ENCODE measurements at regions not wholly inside any gene's neighbourhood (a gene's known extent, or its start where the extent isn't known, plus 50 kb on each side); places are given as distances from the start of the nearest gene placed in this dataset.
"Not testable (repeated sequence)": the region's sequence is repeated elsewhere in the genome, so short reads cannot be mapped to it uniquely, and the experiment has no call there.

DNA sequence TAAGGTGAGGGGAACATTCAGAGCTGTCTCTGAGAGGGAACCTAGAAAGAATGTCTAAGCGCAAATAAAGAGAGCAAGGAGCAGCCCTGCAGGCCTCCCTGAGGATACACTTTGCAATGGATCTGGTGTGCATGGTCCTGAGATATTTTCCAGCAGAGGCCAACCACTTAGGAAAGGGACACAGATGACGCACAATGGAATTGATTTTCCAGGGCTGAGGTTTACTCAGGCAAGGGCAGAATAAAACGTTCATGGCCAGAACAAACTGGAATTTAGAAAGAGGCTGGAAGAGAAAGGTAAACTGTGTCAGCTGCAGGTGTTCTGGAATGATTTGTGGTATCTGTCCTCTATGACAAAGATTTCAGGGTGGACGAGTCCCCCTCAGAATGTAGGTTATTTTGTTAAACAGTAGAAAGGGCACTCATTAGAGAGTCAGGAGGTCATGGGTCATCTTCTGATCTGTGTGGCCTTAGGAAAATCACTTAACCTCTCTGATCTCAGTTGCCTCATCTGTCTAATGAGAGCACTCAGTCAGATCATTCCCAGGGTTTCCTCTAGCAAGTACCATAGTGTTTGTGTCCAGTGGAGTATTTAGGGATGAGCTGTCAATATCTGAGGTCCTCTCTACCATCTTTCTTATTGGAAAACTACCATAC is 61.8 kb upstream of the PGBD5 start:
- Histone ChIP-seq H3K27me3 (ENCODE audit: insufficient read depth, low read length, poor library complexity) (peaks cover 5% of the 10 kb centered on the region), H3K9ac (ENCODE audit: low read depth, low read length) (no peak overlapping the region), H3K4me3 (ENCODE audit: low read depth in 1 of 2, low read length in 2 of 2) (no peak overlapping the region), H4K20me1 (ENCODE audit: insufficient read depth, low read length) (no peaks in the 10 kb centered on the region), H3K4me1 (ENCODE audit: insufficient read depth, low read length) (no peaks in the 10 kb centered on the region), H3K79me2 (ENCODE audit: insufficient read depth, low read length) (no peaks in the 10 kb centered on the region), H3K9me3 (ENCODE audit: insufficient read depth, low read length, severe bottlenecking) (no peaks in the 10 kb centered on the region), H3K36me3 (ENCODE audit: insufficient read depth, low read length) (no peaks in the 10 kb centered on the region), H3K4me2 (ENCODE audit: insufficient read depth, low read length) (no peak overlapping the region), H2AFZ (ENCODE audit: low read depth, low read length) (no peak overlapping the region), H3K27ac (ENCODE audit: low read length) (no peak overlapping the region)
- TF ChIP-seq, protein P1, sequence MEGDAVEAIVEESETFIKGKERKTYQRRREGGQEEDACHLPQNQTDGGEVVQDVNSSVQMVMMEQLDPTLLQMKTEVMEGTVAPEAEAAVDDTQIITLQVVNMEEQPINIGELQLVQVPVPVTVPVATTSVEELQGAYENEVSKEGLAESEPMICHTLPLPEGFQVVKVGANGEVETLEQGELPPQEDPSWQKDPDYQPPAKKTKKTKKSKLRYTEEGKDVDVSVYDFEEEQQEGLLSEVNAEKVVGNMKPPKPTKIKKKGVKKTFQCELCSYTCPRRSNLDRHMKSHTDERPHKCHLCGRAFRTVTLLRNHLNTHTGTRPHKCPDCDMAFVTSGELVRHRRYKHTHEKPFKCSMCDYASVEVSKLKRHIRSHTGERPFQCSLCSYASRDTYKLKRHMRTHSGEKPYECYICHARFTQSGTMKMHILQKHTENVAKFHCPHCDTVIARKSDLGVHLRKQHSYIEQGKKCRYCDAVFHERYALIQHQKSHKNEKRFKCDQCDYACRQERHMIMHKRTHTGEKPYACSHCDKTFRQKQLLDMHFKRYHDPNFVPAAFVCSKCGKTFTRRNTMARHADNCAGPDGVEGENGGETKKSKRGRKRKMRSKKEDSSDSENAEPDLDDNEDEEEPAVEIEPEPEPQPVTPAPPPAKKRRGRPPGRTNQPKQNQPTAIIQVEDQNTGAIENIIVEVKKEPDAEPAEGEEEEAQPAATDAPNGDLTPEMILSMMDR (IDR thresholded peaks at IDR 0.05; ENCODE audit: borderline replicate concordance, extremely low read depth, low read length, poor library complexity, severe bottlenecking), result no peak
- TF ChIP-seq EZH2 (IDR thresholded peaks at IDR 0.05; ENCODE audit: borderline replicate concordance, low read depth, low read length, severe bottlenecking), result no peak
- DNase-seq (no peak), ATAC-seq (ENCODE audit: insufficient read depth, low read depth) (no peak)

DNA sequence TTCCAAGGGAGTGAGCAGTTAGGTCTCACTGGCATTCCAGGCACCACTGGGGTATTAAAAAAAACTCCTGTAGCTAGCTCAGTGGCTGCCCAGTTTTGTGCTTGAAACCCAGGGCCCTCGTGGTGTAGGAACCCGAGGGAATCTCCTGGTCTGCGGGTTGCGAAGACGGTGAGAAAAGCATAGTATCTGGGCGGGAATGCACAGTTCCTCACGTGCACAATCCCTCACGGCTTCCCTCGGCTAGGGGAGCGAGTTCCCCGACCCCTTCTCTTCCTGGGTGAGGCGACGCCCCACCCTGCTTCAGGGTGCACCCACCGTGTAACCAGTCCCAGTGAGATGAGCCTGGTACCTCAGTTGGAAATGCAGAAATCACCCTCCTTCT is 50.5 kb upstream of the PGBD5 start:
- Histone ChIP-seq H2AFZ (ENCODE audit: low read depth, low read length) (no peak overlapping the region), H3K9ac (ENCODE audit: low read depth, low read length) (no peak overlapping the region), H4K20me1 (ENCODE audit: insufficient read depth, low read length) (no peaks in the 10 kb centered on the region), H3K9me3 (ENCODE audit: insufficient read depth, low read length, severe bottlenecking) (no peaks in the 10 kb centered on the region), H3K79me2 (ENCODE audit: insufficient read depth, low read length) (no peaks in the 10 kb centered on the region), H3K36me3 (ENCODE audit: insufficient read depth, low read length) (no peaks in the 10 kb centered on the region), H3K4me2 (ENCODE audit: insufficient read depth, low read length) (no peak overlapping the region), H3K27ac (ENCODE audit: low read length) (no peak overlapping the region), H3K4me3 (ENCODE audit: low read depth in 1 of 2, low read length in 2 of 2) (no peak overlapping the region), H3K27me3 (ENCODE audit: insufficient read depth, low read length, poor library complexity) (peaks cover 3% of the 10 kb centered on the region), H3K4me1 (ENCODE audit: insufficient read depth, low read length) (no peaks in the 10 kb centered on the region)
- no peak for ATAC-seq (ENCODE audit: insufficient read depth, low read depth)
- DNase-seq, result no peak
- no peak for TF ChIP-seq EZH2 (IDR thresholded peaks at IDR 0.05; ENCODE audit: borderline replicate concordance, low read depth, low read length, severe bottlenecking)
- TF ChIP-seq, protein P1 (IDR thresholded peaks at IDR 0.05; ENCODE audit: borderline replicate concordance, extremely low read depth, low read length, poor library complexity, severe bottlenecking), result no peak

DNA sequence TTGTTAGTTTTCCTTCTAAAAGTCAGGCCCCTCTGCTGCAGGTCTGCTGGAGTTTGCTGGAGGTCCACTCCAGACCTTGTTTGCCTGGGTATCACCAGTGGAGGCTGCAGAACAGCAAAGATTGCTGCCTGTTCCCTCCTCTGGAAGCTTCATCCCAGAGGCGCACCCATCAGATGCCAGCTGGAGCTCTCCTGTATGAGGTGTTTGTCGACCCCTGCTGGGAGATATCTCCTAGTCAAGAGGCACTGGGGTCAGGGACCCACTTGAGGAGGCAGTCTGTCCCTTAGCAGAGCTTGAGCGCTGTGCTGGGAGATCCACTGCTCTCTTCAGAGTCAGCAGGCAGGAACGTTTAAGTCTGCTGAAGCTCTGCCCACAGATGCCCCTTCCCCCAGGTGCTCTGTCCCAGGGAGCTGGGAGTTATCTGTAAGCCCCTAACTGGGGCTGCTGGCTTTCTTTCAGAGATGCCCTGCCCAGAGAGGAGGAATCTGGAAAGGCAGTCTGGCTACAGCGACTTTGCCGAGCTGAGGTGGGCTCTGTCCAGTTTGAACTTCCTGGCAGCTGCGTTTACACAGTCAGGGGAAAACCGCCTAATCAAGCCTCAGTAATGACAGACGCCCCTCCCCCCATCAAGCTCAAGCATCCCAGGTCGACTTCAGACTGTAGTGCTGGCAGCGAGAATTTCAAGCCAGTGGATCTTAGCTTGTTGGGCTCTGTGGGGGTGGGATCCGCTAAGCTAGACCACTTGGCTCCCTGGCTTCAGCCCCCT is 49.9 kb upstream of the PGBD5 start:
- not testable (repeated sequence) for H4K20me1 ChIP-seq (ENCODE audit: insufficient read depth, low read length); H2AFZ ChIP-seq (ENCODE audit: low read depth, low read length); H3K27me3 ChIP-seq (ENCODE audit: insufficient read depth, low read length, poor library complexity); H3K4me2 ChIP-seq (ENCODE audit: insufficient read depth, low read length); H3K36me3 ChIP-seq (ENCODE audit: insufficient read depth, low read length); H3K79me2 ChIP-seq (ENCODE audit: insufficient read depth, low read length); H3K4me3 ChIP-seq (ENCODE audit: low read depth in 1 of 2, low read length in 2 of 2); ATAC-seq (ENCODE audit: insufficient read depth, low read depth); DNase-seq; H3K27ac ChIP-seq (ENCODE audit: low read length); H3K9ac ChIP-seq (ENCODE audit: low read depth, low read length); H3K4me1 ChIP-seq (ENCODE audit: insufficient read depth, low read length); H3K9me3 ChIP-seq (ENCODE audit: insufficient read depth, low read length, severe bottlenecking)
